Pancreas (tissue), 10 donors: ENCODE measurements at regions not wholly inside any gene's neighbourhood (a gene's known extent, or its start where the extent isn't known, plus 50 kb on each side); places are given as distances from the start of the nearest gene placed in this dataset.

Source experiments
- ATAC-seq, 4 donors: fragments of 200-7000 bp; cut with Tn5 transposase; one replicate each; pipeline versions ENCODE4 v1.8.0 to v1.9.1; 2020; ENCODE audit warnings: mild to moderate bottlenecking in 4 of 4, moderate library complexity in 4 of 4
- DNase-seq, 6 donors: peaks; one replicate each; pipeline ENCODE4 v3.0.0-alpha.2; 2020
- FAIRE-seq: peaks from 2 replicates; lab custom pipeline; 2012; peaks lifted over from hg19 to GRCh38; lab: Jason Lieb, UNC
- H3K27ac ChIP-seq, 4 donors: fragments of 200-600 bp; sonication (generic); 1 replicate in 3 of 4; 2 replicates in 1 of 4; pipeline versions ENCODE4 v1.5.0 to v1.8.0; 2020
- H3K27me3 ChIP-seq, 4 donors: fragments of 200-600 bp; one replicate each; pipeline ENCODE4 v1.8.0; 2021
- H3K36me3 ChIP-seq, 3 donors: fragments of 200-600 bp; sonication (generic) in 1 of 3; one replicate each; pipeline versions ENCODE4 v1.5.0 to v1.8.0; 2020 to 2021
- H3K4me1 ChIP-seq, 3 donors: fragments of 200-600 bp; one replicate each; pipeline ENCODE4 v1.8.0; 2021
- H3K4me3 ChIP-seq, 4 donors: fragments of 200-600 bp; sonication (generic) in 2 of 4; one replicate each; pipeline versions ENCODE4 v1.5.0 to v1.8.0; 2020 to 2021
- H3K9me3 ChIP-seq, 4 donors: fragments of 200-600 bp; one replicate each; pipeline ENCODE4 v1.8.0; 2021
- WGBS, 2 donors: extraction: QIAGEN DNeasy Blood & Tissue Kit; methylation state at CpG; one replicate each; pipeline ENCODE4 v1.1.7; 2013; 5-methylcytosine and 5-hydroxymethylcytosine counted together
- intact Hi-C, 3 donors: fragments of 100-400 bp; cut with DNase I; formaldehyde crosslinking; loops; one replicate each; pipeline versions ENCODE4 v1.11.1 to v1.14.2; 2022
- TF ChIP-seq, protein P1 (sequence below), 4 donors: fragments of 200-600 bp; sonication (generic) in 3 of 4; IDR thresholded peaks; one replicate each; pipeline versions ENCODE4 v1.5.0 to v1.8.0; 2021; ENCODE audit warnings: antibody characterized with exemption in 4 of 4
- donor health status: healthy with polysubstance abuse.
- donor health status: DM: no; HTN: no; CAD: no; lungs with moderate emphysema.
- donor health status: DM: no; HTN: no; CAD: no.
- donor health status: control.
- donor health status: control.
- donor health status: Bipolar disorder and iron deficiency.
- donor health status: DM: yes; HTN: yes; CAD: no.
- donor health status: DM: no; HTN: no; CAD: no.
- donor health status: DM: no; HTN: no; CAD: no.
- donor health status: DM: yes; HTN: yes; CAD: no.

DNA sequence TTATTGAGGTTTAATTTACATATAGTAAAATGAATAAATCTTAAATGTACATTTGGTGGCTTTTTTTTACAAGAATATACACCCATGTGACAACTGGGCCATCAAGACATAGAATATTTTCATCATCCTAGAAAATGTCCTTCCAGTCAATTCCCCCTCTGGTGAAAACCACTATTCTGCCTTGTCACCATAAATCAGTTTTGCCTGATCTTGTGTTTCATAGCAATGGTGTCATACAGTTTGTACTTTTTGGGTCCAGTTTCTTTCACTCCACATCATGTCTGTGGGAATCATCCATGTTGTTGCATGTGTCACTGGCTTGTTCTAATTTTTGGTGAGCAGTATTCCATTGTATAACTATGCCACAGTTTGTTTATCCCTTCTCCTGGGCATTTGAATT is 133.1 kb downstream of the PDCD6IP start:
- no peak overlapping the region for H3K27ac ChIP-seq
- H3K9me3 ChIP-seq: no peaks in the 10 kb centered on the region
- no peaks in the 10 kb centered on the region for H3K27me3 ChIP-seq
- ATAC-seq (no peak), DNase-seq (no peak), FAIRE-seq (no peak)
- TF ChIP-seq, protein P1, sequence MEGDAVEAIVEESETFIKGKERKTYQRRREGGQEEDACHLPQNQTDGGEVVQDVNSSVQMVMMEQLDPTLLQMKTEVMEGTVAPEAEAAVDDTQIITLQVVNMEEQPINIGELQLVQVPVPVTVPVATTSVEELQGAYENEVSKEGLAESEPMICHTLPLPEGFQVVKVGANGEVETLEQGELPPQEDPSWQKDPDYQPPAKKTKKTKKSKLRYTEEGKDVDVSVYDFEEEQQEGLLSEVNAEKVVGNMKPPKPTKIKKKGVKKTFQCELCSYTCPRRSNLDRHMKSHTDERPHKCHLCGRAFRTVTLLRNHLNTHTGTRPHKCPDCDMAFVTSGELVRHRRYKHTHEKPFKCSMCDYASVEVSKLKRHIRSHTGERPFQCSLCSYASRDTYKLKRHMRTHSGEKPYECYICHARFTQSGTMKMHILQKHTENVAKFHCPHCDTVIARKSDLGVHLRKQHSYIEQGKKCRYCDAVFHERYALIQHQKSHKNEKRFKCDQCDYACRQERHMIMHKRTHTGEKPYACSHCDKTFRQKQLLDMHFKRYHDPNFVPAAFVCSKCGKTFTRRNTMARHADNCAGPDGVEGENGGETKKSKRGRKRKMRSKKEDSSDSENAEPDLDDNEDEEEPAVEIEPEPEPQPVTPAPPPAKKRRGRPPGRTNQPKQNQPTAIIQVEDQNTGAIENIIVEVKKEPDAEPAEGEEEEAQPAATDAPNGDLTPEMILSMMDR (IDR thresholded peaks at IDR 0.05): no peak
- no peaks in the 10 kb centered on the region for H3K36me3 ChIP-seq
- no peak overlapping the region for H3K4me3 ChIP-seq
- intact Hi-C loops: no loop called here
- no peaks in the 10 kb centered on the region for H3K4me1 ChIP-seq

DNA sequence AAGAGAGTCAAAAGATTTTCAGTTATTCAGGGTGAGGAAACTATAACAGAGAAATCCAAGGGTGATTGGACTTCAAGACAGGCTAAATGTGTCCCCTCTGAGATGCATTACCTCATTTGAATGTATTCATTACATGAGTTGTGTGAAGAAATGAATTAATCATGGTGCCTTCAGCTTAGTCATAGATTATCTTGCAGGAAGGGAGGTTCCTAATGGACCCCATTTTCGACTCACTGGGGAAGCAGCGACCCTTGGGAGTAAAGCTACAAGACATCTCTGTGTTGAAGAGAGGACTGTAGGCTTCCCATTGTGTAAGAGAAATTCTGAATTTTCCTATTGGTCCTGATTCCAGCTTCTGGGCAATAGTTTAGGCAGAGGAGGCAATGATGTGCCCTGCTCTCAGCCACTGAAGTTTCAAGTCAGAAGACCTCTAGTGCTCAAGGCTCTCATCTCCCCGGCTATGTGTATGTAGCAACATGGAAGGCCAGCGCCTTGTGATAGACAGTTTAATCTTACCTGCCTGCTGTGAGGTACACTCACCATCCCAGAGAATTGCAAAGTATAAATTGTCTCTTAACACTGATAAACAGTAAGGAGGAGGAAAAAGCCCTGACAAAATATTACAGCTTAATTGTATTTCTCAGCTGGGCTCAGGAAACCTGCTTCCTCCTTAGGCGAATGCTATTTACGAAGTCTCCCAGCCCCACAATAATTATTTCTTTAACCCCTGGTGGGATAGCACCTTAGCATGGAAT is 133.8 kb downstream of the PDCD6IP start:
- ATAC-seq: no peak
- 57 to 67% methylated on average over 6 of the region's 6 CpGs for WGBS, 2 donors
- no peak overlapping the region for H3K27ac ChIP-seq
- no peaks in the 10 kb centered on the region for H3K36me3 ChIP-seq
- intact Hi-C loops: no loop called here
- DNase-seq: no peak
- no peaks in the 10 kb centered on the region for H3K9me3 ChIP-seq
- no peaks in the 10 kb centered on the region for H3K27me3 ChIP-seq
- TF ChIP-seq, protein P1 (IDR thresholded peaks at IDR 0.05): no peak
- FAIRE-seq: no peak
- H3K4me3 ChIP-seq: no peak overlapping the region
- no peaks in the 10 kb centered on the region for H3K4me1 ChIP-seq

DNA sequence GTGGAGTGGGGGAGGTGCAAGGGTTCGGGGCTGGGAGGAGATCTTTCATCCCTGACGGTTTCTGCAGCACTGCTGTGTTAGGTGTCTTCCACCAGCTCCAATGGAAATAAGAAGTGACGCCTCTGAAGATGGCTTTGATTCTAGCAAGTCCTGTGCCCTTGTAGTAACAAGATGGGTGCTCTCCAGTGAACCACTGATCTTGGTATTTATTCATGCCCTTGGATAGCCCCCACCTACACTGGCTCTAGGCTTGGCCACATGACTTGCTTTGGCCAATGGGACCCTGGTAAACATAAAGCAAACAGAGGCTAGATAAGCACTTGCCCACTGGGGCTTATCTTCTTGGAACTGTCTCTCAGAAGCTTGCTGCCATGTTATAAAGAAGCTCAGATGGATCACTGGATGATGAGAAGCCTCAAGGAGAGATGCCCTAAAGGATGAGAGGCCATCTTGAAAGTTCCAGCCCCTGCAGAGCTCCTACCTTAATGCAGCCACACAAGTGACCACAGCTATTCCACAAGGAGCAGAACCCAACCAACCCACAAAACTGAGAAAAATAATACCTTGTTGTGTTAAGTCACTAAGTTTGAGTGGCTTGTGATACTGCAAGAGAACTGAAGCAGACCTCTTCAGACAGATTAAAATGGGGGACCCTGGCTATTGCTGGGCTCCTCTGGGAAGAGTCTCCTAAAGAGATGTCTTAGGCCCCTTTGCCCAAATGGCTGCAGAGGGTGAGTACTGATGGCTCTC is 137.9 kb downstream of the PDCD6IP start:
- Histone ChIP-seq H3K4me3 (no peak overlapping the region), H3K9me3 (no peaks in the 10 kb centered on the region), H3K27me3 (no peaks in the 10 kb centered on the region), H3K27ac (no peak overlapping the region), H3K36me3 (no peaks in the 10 kb centered on the region), H3K4me1 (no peaks in the 10 kb centered on the region)
- TF ChIP-seq, protein P1 (IDR thresholded peaks at IDR 0.05): no peak
- intact Hi-C loops: no loop called here
- 54 to 57% methylated on average over 3 of the region's 3 CpGs for WGBS, 2 donors
- ATAC-seq (no peak), FAIRE-seq (no peak), DNase-seq (no peak)

DNA sequence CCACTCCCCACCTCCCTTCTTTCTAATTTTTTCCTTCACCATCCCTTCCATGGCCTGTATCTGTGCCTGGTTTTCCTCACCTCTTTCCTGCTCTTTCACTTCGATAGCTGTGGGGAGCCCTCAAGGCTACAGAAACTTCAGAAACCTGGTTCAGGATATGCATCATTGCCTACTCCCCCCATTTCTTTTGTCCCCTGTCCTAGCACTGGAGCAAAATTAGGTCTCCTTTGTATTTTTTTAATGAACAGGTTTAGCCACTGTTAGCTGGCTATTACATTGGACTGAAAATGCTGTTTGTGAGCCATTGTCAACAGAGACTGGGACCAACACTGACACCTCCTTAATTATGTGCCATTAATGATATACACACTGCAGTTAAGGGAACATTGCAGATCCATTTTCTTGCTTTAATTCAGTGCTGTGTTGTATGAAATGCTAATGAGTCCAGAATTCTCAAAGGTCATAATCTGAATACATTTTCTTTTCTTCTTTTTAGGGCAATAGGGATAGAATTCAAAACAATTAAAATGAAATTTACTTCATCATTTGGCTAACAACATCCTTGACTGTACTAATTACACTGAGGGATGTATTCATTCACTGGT is 138.6 kb downstream of the PDCD6IP start:
- 38 to 39% methylated on average over 1 of the region's 1 CpG for WGBS, 2 donors
- DNase-seq (no peak), FAIRE-seq (no peak), ATAC-seq (no peak)
- Histone ChIP-seq H3K27me3 (no peaks in the 10 kb centered on the region), H3K9me3 (no peaks in the 10 kb centered on the region), H3K4me3 (no peak overlapping the region), H3K4me1 (no peaks in the 10 kb centered on the region), H3K27ac (no peak overlapping the region), H3K36me3 (no peaks in the 10 kb centered on the region)
- TF ChIP-seq, protein P1 (IDR thresholded peaks at IDR 0.05): no peak
- intact Hi-C loops: no loop called here
